HG02938 (cell line): ENCODE measurements at regions not wholly inside any gene's neighbourhood (a gene's known extent, or its start where the extent isn't known, plus 50 kb on each side); places are given as distances from the start of the nearest gene placed in this dataset.

Experiments
- ATAC-seq: cut with Tn5 transposase; IDR thresholded peaks from one replicate; pipeline ENCODE4 v1.9.1; 2021; ENCODE audit warnings: mild to moderate bottlenecking, moderate library complexity; ENCODE audit not compliant: unreplicated experiment

- ATAC-seq: no peak
Measured at GRCh38 chr2:21279525-21279924, 155.8 kb downstream of the TDRD15 start.

- no peak for ATAC-seq
Measured at GRCh38 chr2:21280793-21281192, 157.0 kb downstream of the TDRD15 start.

- no peak for ATAC-seq
Measured at GRCh38 chr2:21281384-21281783, 157.6 kb downstream of the TDRD15 start.

GRCh38 chr2:21281791-21282514 lies 158.2 kb downstream of the TDRD15 start:
- ATAC-seq: no peak

GRCh38 chr2:21282515-21282898 lies 158.7 kb downstream of the TDRD15 start:
- no peak for ATAC-seq

- ATAC-seq: no peak
Measured at GRCh38 chr2:21288299-21288698, 164.5 kb downstream of the TDRD15 start.

GRCh38 chr2:21288739-21289520 lies 165.2 kb downstream of the TDRD15 start:
- ATAC-seq: no peak

- no peak for ATAC-seq
Measured at GRCh38 chr2:21289551-21289950, 165.8 kb downstream of the TDRD15 start.

GRCh38 chr2:21289989-21290388 lies 166.2 kb downstream of the TDRD15 start:
- no peak for ATAC-seq

- no peak for ATAC-seq
Measured at GRCh38 chr2:21291426-21291825, 167.7 kb downstream of the TDRD15 start.

- ATAC-seq: no peak
Measured at GRCh38 chr2:21294446-21294845, 170.7 kb downstream of the TDRD15 start.

GRCh38 chr2:21299411-21299810 lies 175.6 kb downstream of the TDRD15 start:
- ATAC-seq: no peak

GRCh38 chr2:21301871-21302455 lies 178.2 kb downstream of the TDRD15 start:
- no peak for ATAC-seq

- ATAC-seq: no peak
Measured at GRCh38 chr2:21303876-21304275, 180.1 kb downstream of the TDRD15 start.

- ATAC-seq: no peak
Measured at GRCh38 chr2:21305581-21305980, 181.8 kb downstream of the TDRD15 start.

- ATAC-seq: no peak
Measured at GRCh38 chr2:21306235-21306634, 182.5 kb downstream of the TDRD15 start.

GRCh38 chr2:21307037-21307436 lies 183.3 kb downstream of the TDRD15 start:
- no peak for ATAC-seq

- ATAC-seq: no peak
Measured at GRCh38 chr2:21310493-21310892, 186.7 kb downstream of the TDRD15 start.

GRCh38 chr2:21314322-21314835 lies 190.6 kb downstream of the TDRD15 start:
- no peak for ATAC-seq

- peak; percentile 84 for ATAC-seq
Measured at GRCh38 chr2:21317131-21317530, 193.4 kb downstream of the TDRD15 start.

GRCh38 chr2:21318263-21318662 lies 194.5 kb downstream of the TDRD15 start:
- ATAC-seq: no peak

GRCh38 chr2:21326152-21326551 lies 202.4 kb downstream of the TDRD15 start:
- no peak for ATAC-seq
